Adrenal gland (tissue), 5 donors: ENCODE measurements at regions not wholly inside any gene's neighbourhood (a gene's known extent, or its start where the extent isn't known, plus 50 kb on each side); places are given as distances from the start of the nearest gene placed in this dataset.
"Not testable (repeated sequence)": the region's sequence is repeated elsewhere in the genome, so short reads cannot be mapped to it uniquely, and the experiment has no call there.

Source experiments
- POLR2A ChIP-seq, 2 donors: fragments of 450-650 bp; IDR thresholded peaks; one replicate each; pipeline ENCODE4 v1.6.1; 2017; ENCODE audit warnings: antibody characterized with exemption in 2 of 2, mild to moderate bottlenecking in 2 of 2, moderate library complexity in 1 of 2
- TF ChIP-seq, protein P1 (sequence below), 6 experiments: fragments of 450-650 bp in 4 of 6; fragments of 200-600 bp in 2 of 6; sonication (generic) in 1 of 6; IDR thresholded peaks; 1 replicate in 5 of 6; 2 replicates in 1 of 6; pipeline versions ENCODE4 v1.5.1 to v1.8.0; 2016 to 2021; ENCODE audit warnings: antibody characterized with exemption in 6 of 6, mild to moderate bottlenecking in 2 of 6, moderate library complexity in 1 of 6
- donor health status: DM: no; HTN: no; CAD: no.

DNA sequence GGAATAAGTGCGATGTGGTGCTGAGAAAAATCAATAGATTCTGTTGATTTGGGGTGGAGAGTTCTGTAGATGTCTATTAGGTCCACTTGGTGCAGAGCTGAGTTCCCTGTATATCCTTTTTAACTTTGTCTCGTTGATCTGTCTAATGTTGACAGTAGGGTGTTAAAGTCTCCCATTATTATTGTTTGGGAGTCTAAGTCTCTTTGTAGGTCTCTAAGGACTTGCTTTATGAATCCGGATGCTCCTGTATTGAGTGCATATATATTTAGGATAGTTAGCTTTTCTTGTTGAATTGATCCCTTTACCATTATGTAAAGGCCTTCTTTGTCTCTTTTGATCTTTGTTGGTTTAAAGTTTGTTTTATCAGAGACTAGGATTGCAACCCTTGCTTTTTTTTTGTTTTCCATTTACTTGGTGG lies 170.8 kb upstream of the SLC38A2 start:
- TF ChIP-seq, protein P1, sequence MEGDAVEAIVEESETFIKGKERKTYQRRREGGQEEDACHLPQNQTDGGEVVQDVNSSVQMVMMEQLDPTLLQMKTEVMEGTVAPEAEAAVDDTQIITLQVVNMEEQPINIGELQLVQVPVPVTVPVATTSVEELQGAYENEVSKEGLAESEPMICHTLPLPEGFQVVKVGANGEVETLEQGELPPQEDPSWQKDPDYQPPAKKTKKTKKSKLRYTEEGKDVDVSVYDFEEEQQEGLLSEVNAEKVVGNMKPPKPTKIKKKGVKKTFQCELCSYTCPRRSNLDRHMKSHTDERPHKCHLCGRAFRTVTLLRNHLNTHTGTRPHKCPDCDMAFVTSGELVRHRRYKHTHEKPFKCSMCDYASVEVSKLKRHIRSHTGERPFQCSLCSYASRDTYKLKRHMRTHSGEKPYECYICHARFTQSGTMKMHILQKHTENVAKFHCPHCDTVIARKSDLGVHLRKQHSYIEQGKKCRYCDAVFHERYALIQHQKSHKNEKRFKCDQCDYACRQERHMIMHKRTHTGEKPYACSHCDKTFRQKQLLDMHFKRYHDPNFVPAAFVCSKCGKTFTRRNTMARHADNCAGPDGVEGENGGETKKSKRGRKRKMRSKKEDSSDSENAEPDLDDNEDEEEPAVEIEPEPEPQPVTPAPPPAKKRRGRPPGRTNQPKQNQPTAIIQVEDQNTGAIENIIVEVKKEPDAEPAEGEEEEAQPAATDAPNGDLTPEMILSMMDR (IDR thresholded peaks at IDR 0.05): not testable (repeated sequence)
- TF ChIP-seq POLR2A (IDR thresholded peaks at IDR 0.05): not testable (repeated sequence)
